Activated CD4-positive, alpha-beta T cell treated with anti-CD3 and anti-CD28 coated beads, Interleukin-2, amount 50 U/mL, for 1 hour (primary cell): ENCODE measurements at regions not wholly inside any gene's neighbourhood (a gene's known extent, or its start where the extent isn't known, plus 50 kb on each side); places are given as distances from the start of the nearest gene placed in this dataset.
"Not testable (repeated sequence)": the region's sequence is repeated elsewhere in the genome, so short reads cannot be mapped to it uniquely, and the experiment has no call there.

ENCODE experiments used
- DNase-seq: peaks from one replicate; pipeline ENCODE4 v3.0.0-alpha.2; 2020

- no peak for DNase-seq
Observed at GRCh38 chr6:105874835-105875626, 211.1 kb upstream of the PRDM1 start.

GRCh38 chr6:105873799-105874198, 212.3 kb upstream of the PRDM1 start:
- DNase-seq, result no peak

GRCh38 chr6:105873211-105873704, 212.9 kb upstream of the PRDM1 start:
- no peak for DNase-seq

GRCh38 chr6:105872249-105872648, 213.9 kb upstream of the PRDM1 start:
- no peak for DNase-seq

- DNase-seq, result no peak
Observed at GRCh38 chr6:105871542-105871941, 214.6 kb upstream of the PRDM1 start.

GRCh38 chr6:105869835-105870440, 216.2 kb upstream of the PRDM1 start:
- no peak for DNase-seq

GRCh38 chr6:105868823-105869460, 217.2 kb upstream of the PRDM1 start:
- DNase-seq, result no peak

- DNase-seq, result no peak
Observed at GRCh38 chr6:105867821-105868220, 218.3 kb upstream of the PRDM1 start.

GRCh38 chr6:105867277-105867676, 218.9 kb upstream of the PRDM1 start:
- no peak for DNase-seq

GRCh38 chr6:105862936-105863607, 223.1 kb upstream of the PRDM1 start:
- no peak for DNase-seq

- DNase-seq, result not testable (repeated sequence)
Observed at GRCh38 chr6:105860927-105861326, 225.2 kb upstream of the PRDM1 start.

GRCh38 chr6:105859457-105859856, 226.7 kb upstream of the PRDM1 start:
- no peak for DNase-seq

GRCh38 chr6:105858639-105859038, 227.5 kb upstream of the PRDM1 start:
- not testable (repeated sequence) for DNase-seq

GRCh38 chr6:105855433-105855832, 230.7 kb upstream of the PRDM1 start:
- DNase-seq, result no peak

- not testable (repeated sequence) for DNase-seq
Observed at GRCh38 chr6:105853979-105854378, 232.2 kb upstream of the PRDM1 start.

- no peak for DNase-seq
Observed at GRCh38 chr6:105851606-105852005, 234.5 kb upstream of the PRDM1 start.

GRCh38 chr6:105851113-105851580, 235.0 kb upstream of the PRDM1 start:
- DNase-seq, result no peak

GRCh38 chr6:105850261-105851112, 235.6 kb upstream of the PRDM1 start:
- no peak for DNase-seq

GRCh38 chr6:105849746-105850145, 236.4 kb upstream of the PRDM1 start:
- DNase-seq, result no peak

GRCh38 chr6:105847433-105847832, 238.7 kb upstream of the PRDM1 start:
- DNase-seq, result no peak

GRCh38 chr6:105844275-105844883, 241.8 kb upstream of the PRDM1 start:
- DNase-seq, result no peak

GRCh38 chr6:105839266-105839665, 246.9 kb upstream of the PRDM1 start:
- DNase-seq, result no peak
